ENCODE measurements at regions not wholly inside any gene's neighbourhood (a gene's known extent, or its start where the extent isn't known, plus 50 kb on each side); places are given as distances from the start of the nearest gene placed in this dataset.

DNA sequence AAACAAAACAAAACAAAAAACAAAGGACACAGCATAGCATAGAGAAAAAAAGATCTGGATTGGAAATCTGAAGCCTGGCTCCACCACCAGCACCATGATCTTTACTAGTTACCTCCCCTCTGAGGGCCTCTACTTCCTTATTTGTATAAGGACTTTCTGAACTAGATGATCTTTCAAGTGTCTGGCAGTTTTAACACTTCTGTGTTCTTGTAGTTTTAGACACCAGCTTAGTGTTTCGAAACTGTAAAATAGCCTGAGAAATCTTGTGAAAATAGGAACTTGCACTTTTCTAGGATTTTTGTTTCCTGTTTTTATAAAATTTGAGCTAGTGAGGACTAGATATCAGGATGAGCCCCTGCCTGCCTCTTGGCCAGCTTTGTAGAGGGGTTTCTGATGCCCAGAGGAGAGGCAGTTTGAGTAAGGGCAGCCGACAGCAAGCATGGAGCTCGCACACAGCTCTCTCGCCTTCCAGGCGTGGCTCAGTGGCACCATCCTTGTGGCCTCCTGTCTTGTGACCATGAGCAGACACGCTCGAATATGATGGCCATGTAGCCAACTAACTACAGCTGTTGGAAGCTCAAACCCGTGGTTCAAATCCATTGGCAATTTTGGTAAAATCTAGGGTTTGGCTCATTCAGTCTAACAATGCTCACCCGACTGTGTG is 319.0 kb downstream of the KCNRG start:
- DNase-seq: no peak
- no peak for TF ChIP-seq EZH2 (IDR thresholded peaks at IDR 0.05; ENCODE audit: borderline replicate concordance, low read depth, low read length, severe bottlenecking)
- no peak for TF ChIP-seq CTCF (IDR thresholded peaks at IDR 0.05; ENCODE audit: borderline replicate concordance, extremely low read depth, low read length, poor library complexity, severe bottlenecking)
- H3K4me2 ChIP-seq (ENCODE audit: insufficient read depth, low read length): no peak overlapping the region

GRCh38 chr13:50334944-50335343 is 319.7 kb downstream of the KCNRG start:
- no peaks in the 10 kb centered on the region for H3K27me3 ChIP-seq (ENCODE audit: insufficient read depth, low read length, poor library complexity)
- no peak for ATAC-seq (ENCODE audit: insufficient read depth, low read depth)
- H3K4me3 ChIP-seq (ENCODE audit: low read depth in 1 of 2, low read length in 2 of 2): no peak overlapping the region
- H3K27ac ChIP-seq (ENCODE audit: low read length): no peak overlapping the region
- no peaks in the 10 kb centered on the region for H3K79me2 ChIP-seq (ENCODE audit: insufficient read depth, low read length)
- no peak overlapping the region for H3K4me2 ChIP-seq (ENCODE audit: insufficient read depth, low read length)
- H4K20me1 ChIP-seq (ENCODE audit: insufficient read depth, low read length): no peaks in the 10 kb centered on the region
- H3K9ac ChIP-seq (ENCODE audit: low read depth, low read length): no peak overlapping the region
- TF ChIP-seq EZH2 (IDR thresholded peaks at IDR 0.05; ENCODE audit: borderline replicate concordance, low read depth, low read length, severe bottlenecking) (no peak), CTCF (IDR thresholded peaks at IDR 0.05; ENCODE audit: borderline replicate concordance, extremely low read depth, low read length, poor library complexity, severe bottlenecking) (no peak)
- H3K36me3 ChIP-seq (ENCODE audit: insufficient read depth, low read length): no peaks in the 10 kb centered on the region
- no peak overlapping the region for H2AFZ ChIP-seq (ENCODE audit: low read depth, low read length)
- no peaks in the 10 kb centered on the region for H3K4me1 ChIP-seq (ENCODE audit: insufficient read depth, low read length)
- no peaks in the 10 kb centered on the region for H3K9me3 ChIP-seq (ENCODE audit: insufficient read depth, low read length, severe bottlenecking)
- no peak for DNase-seq

More for the DNA sequence above, 319.0 kb downstream of the KCNRG start:
- Histone ChIP-seq H3K36me3 (ENCODE audit: insufficient read depth, low read length) (no peaks in the 10 kb centered on the region), H3K4me1 (ENCODE audit: insufficient read depth, low read length) (no peaks in the 10 kb centered on the region), H3K79me2 (ENCODE audit: insufficient read depth, low read length) (no peaks in the 10 kb centered on the region), H4K20me1 (ENCODE audit: insufficient read depth, low read length) (no peaks in the 10 kb centered on the region), H3K9me3 (ENCODE audit: insufficient read depth, low read length, severe bottlenecking) (no peaks in the 10 kb centered on the region), H3K4me3 (ENCODE audit: low read depth in 1 of 2, low read length in 2 of 2) (no peak overlapping the region), H3K27me3 (ENCODE audit: insufficient read depth, low read length, poor library complexity) (no peaks in the 10 kb centered on the region), H3K27ac (ENCODE audit: low read length) (no peak overlapping the region), H2AFZ (ENCODE audit: low read depth, low read length) (0 out of 2 replicates have a peak overlapping the region, but pooled peaks have one; percentile 26), H3K9ac (ENCODE audit: low read depth, low read length) (no peak overlapping the region)
- no peak for ATAC-seq (ENCODE audit: insufficient read depth, low read depth)

DNA sequence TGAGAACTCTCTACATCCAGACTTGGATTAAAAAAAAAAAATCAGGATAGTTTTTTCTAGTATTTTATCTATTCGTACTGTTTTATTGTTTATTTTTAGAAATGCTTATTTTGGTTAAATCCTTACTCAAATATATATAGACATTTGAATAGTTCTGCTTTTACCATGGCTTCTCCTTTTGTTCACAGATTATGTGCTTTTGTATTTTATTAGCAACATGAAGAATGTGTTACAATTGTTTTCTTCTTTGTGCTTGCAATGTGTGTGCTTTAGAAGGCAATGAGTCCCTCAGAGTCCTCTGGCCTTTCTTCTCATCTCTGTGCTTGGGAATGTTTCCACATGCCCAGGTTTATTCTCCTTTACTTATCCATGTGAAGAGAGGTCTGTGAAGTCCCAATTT is 324.0 kb downstream of the KCNRG start:
- Histone ChIP-seq H3K36me3 (ENCODE audit: insufficient read depth, low read length) (no peaks in the 10 kb centered on the region), H3K4me2 (ENCODE audit: insufficient read depth, low read length) (no peak overlapping the region), H4K20me1 (ENCODE audit: insufficient read depth, low read length) (no peaks in the 10 kb centered on the region), H3K4me3 (ENCODE audit: low read depth in 1 of 2, low read length in 2 of 2) (no peak overlapping the region), H3K9me3 (ENCODE audit: insufficient read depth, low read length, severe bottlenecking) (no peaks in the 10 kb centered on the region), H3K79me2 (ENCODE audit: insufficient read depth, low read length) (no peaks in the 10 kb centered on the region), H3K4me1 (ENCODE audit: insufficient read depth, low read length) (peaks cover 3% of the 10 kb centered on the region), H3K27ac (ENCODE audit: low read length) (no peak overlapping the region), H3K27me3 (ENCODE audit: insufficient read depth, low read length, poor library complexity) (no peaks in the 10 kb centered on the region), H3K9ac (ENCODE audit: low read depth, low read length) (no peak overlapping the region), H2AFZ (ENCODE audit: low read depth, low read length) (no peak overlapping the region)
- TF ChIP-seq EZH2 (IDR thresholded peaks at IDR 0.05; ENCODE audit: borderline replicate concordance, low read depth, low read length, severe bottlenecking) (no peak), CTCF (IDR thresholded peaks at IDR 0.05; ENCODE audit: borderline replicate concordance, extremely low read depth, low read length, poor library complexity, severe bottlenecking) (no peak)
- ATAC-seq (ENCODE audit: insufficient read depth, low read depth): no peak
- DNase-seq: no peak
